ENCODE measurements at regions not wholly inside any gene's neighbourhood (a gene's known extent, or its start where the extent isn't known, plus 50 kb on each side); places are given as distances from the start of the nearest gene placed in this dataset.

DNA sequence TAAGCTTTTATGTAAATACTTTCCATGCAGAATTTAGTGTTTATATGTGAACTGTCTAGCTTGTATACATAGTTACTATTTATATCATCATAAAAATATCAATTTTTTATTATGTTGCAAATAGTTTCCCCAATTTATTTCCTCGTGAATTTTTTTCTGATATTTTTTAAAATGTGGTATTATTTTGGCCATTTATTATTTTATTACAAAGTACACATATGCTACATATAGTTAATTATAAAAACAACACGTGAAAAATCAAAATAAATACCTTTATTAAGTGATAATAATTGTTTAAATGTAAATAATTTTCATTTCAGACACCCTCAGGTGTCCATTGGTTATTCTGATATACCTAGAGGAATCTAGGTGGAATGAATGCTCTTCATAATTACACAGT, 1394.9 kb upstream of the PRR20A start:
- Histone ChIP-seq H3K4me1 (no peaks in the 10 kb centered on the region), H3K27ac (no peak overlapping the region), H3K36me3 (no peaks in the 10 kb centered on the region), H3K9me3 (no peaks in the 10 kb centered on the region), H3K27me3 (no peaks in the 10 kb centered on the region), H3K4me3 (no peak overlapping the region)
- WGBS, 4 donors, result 45 to 51% (median 49%) methylated on average over 2 of the region's 2 CpGs
- TF ChIP-seq, protein P1, sequence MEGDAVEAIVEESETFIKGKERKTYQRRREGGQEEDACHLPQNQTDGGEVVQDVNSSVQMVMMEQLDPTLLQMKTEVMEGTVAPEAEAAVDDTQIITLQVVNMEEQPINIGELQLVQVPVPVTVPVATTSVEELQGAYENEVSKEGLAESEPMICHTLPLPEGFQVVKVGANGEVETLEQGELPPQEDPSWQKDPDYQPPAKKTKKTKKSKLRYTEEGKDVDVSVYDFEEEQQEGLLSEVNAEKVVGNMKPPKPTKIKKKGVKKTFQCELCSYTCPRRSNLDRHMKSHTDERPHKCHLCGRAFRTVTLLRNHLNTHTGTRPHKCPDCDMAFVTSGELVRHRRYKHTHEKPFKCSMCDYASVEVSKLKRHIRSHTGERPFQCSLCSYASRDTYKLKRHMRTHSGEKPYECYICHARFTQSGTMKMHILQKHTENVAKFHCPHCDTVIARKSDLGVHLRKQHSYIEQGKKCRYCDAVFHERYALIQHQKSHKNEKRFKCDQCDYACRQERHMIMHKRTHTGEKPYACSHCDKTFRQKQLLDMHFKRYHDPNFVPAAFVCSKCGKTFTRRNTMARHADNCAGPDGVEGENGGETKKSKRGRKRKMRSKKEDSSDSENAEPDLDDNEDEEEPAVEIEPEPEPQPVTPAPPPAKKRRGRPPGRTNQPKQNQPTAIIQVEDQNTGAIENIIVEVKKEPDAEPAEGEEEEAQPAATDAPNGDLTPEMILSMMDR (IDR thresholded peaks at IDR 0.05), result no peak
- TF ChIP-seq POLR2A (IDR thresholded peaks at IDR 0.05), result no peak
- no peak for ATAC-seq
- intact Hi-C loops (cut with DNase I), result no loop called here
- DNase-seq, result no peak

DNA sequence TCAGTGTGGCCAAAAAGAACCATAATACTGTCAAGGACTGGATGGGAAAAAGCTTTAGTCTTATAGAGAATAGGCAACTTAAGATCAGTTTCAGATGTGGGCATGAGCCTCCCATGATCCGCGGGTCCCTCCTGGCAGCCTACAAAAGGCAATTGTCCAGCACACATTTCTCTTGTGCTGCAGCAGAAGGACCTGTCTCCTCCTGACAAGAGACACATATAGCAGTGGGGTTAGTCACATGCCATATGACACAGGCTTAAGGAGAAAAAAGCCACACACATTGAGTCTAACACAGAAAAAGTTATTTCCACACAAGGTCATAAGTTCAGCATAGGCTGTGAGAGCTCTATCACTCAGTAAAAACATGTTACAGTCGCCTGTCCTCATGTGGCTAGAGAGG, 1378.7 kb upstream of the PRR20A start:
- Histone ChIP-seq H3K4me1 (no peaks in the 10 kb centered on the region), H3K9me3 (no peaks in the 10 kb centered on the region), H3K27ac (no peak overlapping the region), H3K4me3 (no peak overlapping the region), H3K36me3 (no peaks in the 10 kb centered on the region), H3K27me3 (no peaks in the 10 kb centered on the region)
- ATAC-seq (no peak), DNase-seq (no peak)
- whole genome bisulfite sequencing, 4 donors, result 73 to 82% (median 80%) methylated on average over 3 of the region's 3 CpGs
- intact Hi-C loops (cut with DNase I), result no loop called here
- TF ChIP-seq, protein P1 (IDR thresholded peaks at IDR 0.05), result no peak
- TF ChIP-seq POLR2A (IDR thresholded peaks at IDR 0.05), result no peak

GRCh38 chr13:55777612-55778011, 1363.1 kb upstream of the PRR20A start:
- no peaks in the 10 kb centered on the region for H3K27me3 ChIP-seq
- no peaks in the 10 kb centered on the region for H3K36me3 ChIP-seq
- no peak for ATAC-seq
- DNase-seq, result no peak
- no peak overlapping the region for H3K4me3 ChIP-seq
- TF ChIP-seq POLR2A (IDR thresholded peaks at IDR 0.05), result no peak
- TF ChIP-seq, protein P1 (IDR thresholded peaks at IDR 0.05), result no peak
- intact Hi-C loops (cut with DNase I), result no loop called here
- H3K9me3 ChIP-seq, result no peaks in the 10 kb centered on the region
- no peak overlapping the region for H3K27ac ChIP-seq
- 67 to 100% (median 81%) methylated on average over 2 of the region's 2 CpGs for WGBS, 4 donors
- no peaks in the 10 kb centered on the region for H3K4me1 ChIP-seq

DNA sequence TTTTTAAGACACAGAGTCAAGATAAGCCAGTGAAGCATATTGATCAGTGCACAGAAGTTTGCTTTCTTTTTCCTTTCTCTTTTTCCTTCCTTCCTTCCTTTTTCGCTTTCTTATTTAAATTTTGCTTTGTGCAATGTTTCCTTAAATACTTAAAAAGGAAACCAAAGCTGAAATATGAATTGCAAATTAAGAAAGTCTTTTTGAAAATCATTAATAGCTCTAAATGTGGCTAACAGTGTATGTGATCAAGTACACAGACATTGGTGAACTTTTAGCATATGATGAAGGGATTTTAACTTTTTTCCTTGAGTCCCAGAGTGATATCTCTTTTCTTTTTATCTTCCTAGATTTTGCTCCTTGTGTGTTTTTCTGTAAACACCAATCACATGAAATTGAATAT, 1356.9 kb upstream of the PRR20A start:
- DNase-seq (no peak), ATAC-seq (no peak)
- no peak for TF ChIP-seq POLR2A (IDR thresholded peaks at IDR 0.05)
- TF ChIP-seq, protein P1 (IDR thresholded peaks at IDR 0.05), result no peak
- 48 to 62% (median 57%) methylated on average over 1 of the region's 1 CpG for WGBS, 4 donors
- H3K4me1 ChIP-seq, result no peaks in the 10 kb centered on the region
- H3K9me3 ChIP-seq, result peaks cover 0 to 12% (median 0%) of the 10 kb centered on the region in 12 donors
- no peaks in the 10 kb centered on the region for H3K36me3 ChIP-seq
- no peak overlapping the region for H3K27ac ChIP-seq
- intact Hi-C loops (cut with DNase I), result no loop called here
- H3K27me3 ChIP-seq, result no peaks in the 10 kb centered on the region
- no peak overlapping the region for H3K4me3 ChIP-seq

Data from heart left ventricle (tissue), 16 donors.